GM12878 (cell line): ENCODE measurements at regions not wholly inside any gene's neighbourhood (a gene's known extent, or its start where the extent isn't known, plus 50 kb on each side); places are given as distances from the start of the nearest gene placed in this dataset.

ENCODE experiments used
- ATAC-seq: fragments of 200-7000 bp; cut with Tn5 transposase; 3 replicates; pipeline ENCODE4 v1.9.1; 2020; ENCODE audit warnings: mild to moderate bottlenecking, moderate library complexity
- BruUV-seq: library from RNA; stranded (reverse); fragments of 400-500 nt; replicated peaks from 2 replicates; lab custom pipeline; 2021; lab: Mats Ljungman, UMichigan
- CTCF ChIA-PET: fragments of 300-600 bp; sonication (Branson Sonifier 250); formaldehyde crosslinking; extraction: SDS; loops from one replicate; lab custom pipeline; 2021; ENCODE audit warnings: inconsistent platforms; lab: Yijun Ruan, JAX
- POLR2A ChIA-PET: fragments of 350-600 bp; formaldehyde crosslinking; extraction: SDS; loops from one replicate; lab custom pipeline; 2021; ENCODE audit warnings: inconsistent platforms; lab: Charles Lee
- RAD21 ChIA-PET: fragments of 300-600 bp; sonication (Branson Sonifier 250); formaldehyde crosslinking; loops from one replicate; lab custom pipeline; 2023; ENCODE audit warnings: antibody characterized with exemption; ENCODE audit not compliant: unreplicated experiment; lab: Charles Lee
- SMC1A ChIA-PET: fragments of 300-600 bp; sonication (Branson Sonifier 250); formaldehyde crosslinking; loops from one replicate; lab custom pipeline; 2023; ENCODE audit not compliant: unreplicated experiment, uncharacterized antibody; lab: Charles Lee
- DNase-seq: peaks from one replicate; pipeline ENCODE4 v3.0.0-alpha.2; 2011; ENCODE audit warnings: low read depth, low spot score
- FAIRE-seq: peaks from 3 replicates; lab custom pipeline; 2011; peaks lifted over from hg19 to GRCh38; lab: Jason Lieb, UNC
- H2AFZ ChIP-seq: 2 replicates; pipeline ENCODE4 v1.6.0; 2011; ENCODE audit warnings: low read depth, low read length, control low read depth; ENCODE audit not compliant: control insufficient read depth
- H3K27ac ChIP-seq: 2 replicates; pipeline ENCODE4 v1.5.1; 2011; ENCODE audit warnings: control low read depth; ENCODE audit not compliant: control insufficient read depth, insufficient read depth
- H3K27me3 ChIP-seq, 2 experiments: replicated peaks in 1 of 2; 2 replicates each; pipeline versions ENCODE4 v1.6.0 to v1.6.1; 2011; ENCODE audit warnings: low read length in 1 of 2; ENCODE audit not compliant: control insufficient read depth in 2 of 2, insufficient read depth in 2 of 2
- H3K36me3 ChIP-seq, 2 experiments: 2 replicates each; pipeline ENCODE4 v1.5.1; 2011; ENCODE audit warnings: low read length in 1 of 2; ENCODE audit not compliant: control insufficient read depth in 2 of 2, insufficient read depth in 2 of 2
- H3K4me1 ChIP-seq: 2 replicates; pipeline ENCODE4 v1.6.1; 2011; ENCODE audit warnings: mild to moderate bottlenecking, low read length, moderate library complexity, mixed read lengths; ENCODE audit not compliant: control insufficient read depth, insufficient read depth
- H3K4me2 ChIP-seq: 2 replicates; pipeline ENCODE4 v1.6.0; 2011; ENCODE audit warnings: control low read depth; ENCODE audit not compliant: control insufficient read depth, insufficient read depth
- H3K4me3 ChIP-seq: fragments of 200-600 bp; sonication (generic); 2 replicates; pipeline ENCODE4 v1.5.1; 2016
- H3K79me2 ChIP-seq: 2 replicates; pipeline ENCODE4 v1.6.0; 2011; ENCODE audit warnings: low read length; ENCODE audit not compliant: control insufficient read depth, insufficient read depth
- H3K9ac ChIP-seq: 2 replicates; pipeline ENCODE4 v1.8.0; 2011; ENCODE audit warnings: low read length, control low read depth, mixed read lengths; ENCODE audit not compliant: control insufficient read depth, insufficient read depth
- H3K9me3 ChIP-seq: replicated peaks from 3 replicates; pipeline ENCODE4 v1.5.1; 2011; ENCODE audit warnings: mild to moderate bottlenecking, low read length; ENCODE audit not compliant: control insufficient read depth, insufficient read depth
- H4K20me1 ChIP-seq: 2 replicates; pipeline ENCODE4 v1.6.0; 2011; ENCODE audit not compliant: control insufficient read depth, insufficient read depth
- CREM ChIP-seq: IDR thresholded peaks from 2 replicates; pipeline ENCODE4 v1.6.1; 2014; ENCODE audit warnings: antibody characterized with exemption, low read depth
- CTCF ChIP-seq, 3 experiments: IDR thresholded peaks in 2 of 3; conservative IDR thresholded peaks in 1 of 3; 2 replicates each; pipeline ENCODE4 v1.5.1; 2011; ENCODE audit warnings: low read depth in 3 of 3, low read length in 3 of 3, mild to moderate bottlenecking in 3 of 3, control low read depth in 2 of 3, moderate library complexity in 2 of 3, inconsistent platforms in 1 of 3, mixed read lengths in 1 of 3; ENCODE audit not compliant: control insufficient read depth in 2 of 3, insufficient read depth in 1 of 3; ENCODE audit errors: extremely low read depth in 1 of 3
- LARP7 ChIP-seq: fragments of 450-650 bp; IDR thresholded peaks from 2 replicates; pipeline ENCODE4 v1.6.1; 2017; ENCODE audit warnings: mild to moderate bottlenecking
- RAD21 ChIP-seq: IDR thresholded peaks from 2 replicates; pipeline ENCODE4 v1.6.1; 2011; ENCODE audit warnings: mild to moderate bottlenecking, low read depth, low read length, moderate library complexity; ENCODE audit not compliant: insufficient read depth
- SMC3 ChIP-seq: IDR thresholded peaks from 2 replicates; pipeline ENCODE4 v1.6.1; 2011; ENCODE audit warnings: low read length, improper control_type of control experiment, borderline replicate concordance
- WGBS: methylation state at CpG from one replicate; pipeline ENCODE4 v1.1.6; 2016; ENCODE audit warnings: low lambda C conversion rate; ENCODE audit not compliant: insufficient replicate concordance, insufficient coverage; ENCODE audit errors: missing lambda C conversion rate; 5-methylcytosine and 5-hydroxymethylcytosine counted together
- in situ Hi-C: fragments of 300-500 bp; cut with MboI; formaldehyde crosslinking; loops from 9 replicates; pipeline ENCODE4 v1.14.3; 2018; ENCODE audit warnings: mixed read lengths
- intact Hi-C: fragments of 100-400 bp; cut with micrococcal nuclease; formaldehyde crosslinking; loops from one replicate; pipeline ENCODE4 v1.14.2; 2022; ENCODE audit not compliant: unreplicated experiment

DNA sequence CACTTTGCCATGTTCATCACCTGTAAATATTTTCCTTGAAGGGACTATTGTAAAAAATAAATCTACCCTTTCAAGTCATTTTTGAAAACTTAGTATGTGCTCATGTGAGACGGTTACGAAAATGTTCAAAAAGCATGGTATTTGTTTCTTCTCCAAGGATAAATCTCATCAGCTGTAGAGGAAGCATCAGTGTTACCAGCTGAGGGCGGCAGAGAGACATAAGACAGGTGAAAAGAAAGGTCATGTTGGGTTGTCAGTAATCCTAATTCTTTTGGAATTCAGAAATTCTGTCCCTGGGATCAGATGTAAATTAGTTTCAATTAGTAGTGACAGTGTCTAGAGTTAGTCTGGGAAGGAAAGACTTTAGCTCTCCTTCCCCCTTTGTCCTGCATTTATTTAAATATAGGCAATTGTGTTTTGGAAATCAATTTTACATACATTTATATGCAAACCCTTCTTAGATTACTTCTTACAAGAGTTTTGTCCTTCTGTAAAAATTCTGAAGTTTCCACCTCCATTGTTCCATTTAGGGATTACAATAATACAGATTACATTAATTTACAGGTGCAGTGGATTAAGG lies 791.9 kb upstream of the CDH6 start:
- Histone ChIP-seq H3K27ac (no peak overlapping the region), H3K36me3 (no peaks in the 10 kb centered on the region), H3K79me2 (no peaks in the 10 kb centered on the region), H3K4me2 (no peak overlapping the region), H3K4me1 (no peaks in the 10 kb centered on the region), H3K9me3 (no peaks in the 10 kb centered on the region), H2AFZ (no peak overlapping the region), H3K9ac (no peak overlapping the region), H4K20me1 (no peaks in the 10 kb centered on the region), H3K27me3 (no peaks in the 10 kb centered on the region), H3K4me3 (no peak overlapping the region)
- intact Hi-C loops (loop anchor here (1.0 kb wide), 1 partner anchor 831 kb away; no protein-coding TSS in a partner anchor), in situ Hi-C loops (no loop called here)
- ChIA-PET RAD21 (interaction anchor here (0.7 to 1.0 kb wide), 2 partner anchors 361 to 831 kb away, joined by 3 to 5 read pairs; no protein-coding TSS in a partner anchor), POLR2A (no interaction called here), SMC1A (interaction anchor here (0.6 to 1.1 kb wide), 5 partner anchors 16 to 868 kb away, joined by 3 to 4 read pairs (median 3); no protein-coding TSS in a partner anchor), CTCF (interaction anchor here (0.7 to 3.2 kb wide), 9 partner anchors 12 to 873 kb away, joined by 3 to 15 read pairs (median 4); no protein-coding TSS in a partner anchor)
- BruUV-seq = no TSS peak
- peak; percentile 59 for ATAC-seq
- TF ChIP-seq LARP7 = no peak
- TF ChIP-seq SMC3 = 0 out of 2 replicates have a peak, but pooled peaks have one; percentile 24
- peak in 2 of 3 experiments; percentile 38 to 41; a peak in 2 of 6 replicates for TF ChIP-seq CTCF (IDR thresholded peaks at IDR 0.05 in 2 of 3, conservative IDR thresholded peaks at IDR 0.05 in 1 of 3; ENCODE audit: control insufficient read depth in 2 of 3, extremely low read depth in 1 of 3, insufficient read depth in 1 of 3, low read depth in 3 of 3, low read length in 3 of 3)
- no peak for TF ChIP-seq CREM
- TF ChIP-seq RAD21 = 0 out of 2 replicates have a peak, but pooled peaks have one; percentile 16
- no peak for DNase-seq
- 0% methylated on average over 3 of the region's 3 CpGs for WGBS
- no peak for FAIRE-seq
